HepG2 (cell line): ENCODE measurements at regions not wholly inside any gene's neighbourhood (a gene's known extent, or its start where the extent isn't known, plus 50 kb on each side); places are given as distances from the start of the nearest gene placed in this dataset.

Source experiments
- ATAC-seq: fragments of 200-7000 bp; cut with Tn5 transposase; 3 replicates; pipeline ENCODE4 v1.9.1; 2020; ENCODE audit warnings: mild to moderate bottlenecking, moderate library complexity
- BruUV-seq: library from RNA; stranded (reverse); fragments of 400-500 nt; replicated peaks from 2 replicates; lab custom pipeline; 2021; lab: Mats Ljungman, UMichigan
- CTCF ChIA-PET: fragments of 300-600 bp; formaldehyde crosslinking; extraction: SDS; loops from one replicate; lab custom pipeline; 2021; ENCODE audit warnings: low total read pairs, inconsistent platforms, low intra/inter-chr PET ratio; lab: Yijun Ruan, JAX
- POLR2A ChIA-PET: fragments of 350-600 bp; sonication (Branson Sonifier 250); formaldehyde crosslinking; loops from one replicate; lab custom pipeline; 2020; ENCODE audit warnings: antibody characterized with exemption, inconsistent platforms; lab: Yijun Ruan, JAX
- DNase-seq: peaks from one replicate; pipeline ENCODE4 v3.0.0-alpha.2; 2015; ENCODE audit warnings: low spot score
- FAIRE-seq: peaks from 3 replicates; lab custom pipeline; 2011; peaks lifted over from hg19 to GRCh38; lab: Jason Lieb, UNC
- H2AFZ ChIP-seq: one replicate; pipeline ENCODE4 v1.6.1; 2011; ENCODE audit warnings: low read length, inconsistent platforms
- H3K27ac ChIP-seq: fragments of 300-600 bp; 3 replicates; pipeline ENCODE4 v1.8.0; 2011; ENCODE audit warnings: mixed run types, mild to moderate bottlenecking, mixed read lengths, low read length, inconsistent platforms; ENCODE audit not compliant: insufficient read depth; ENCODE audit errors: extremely low read length
- H3K27me3 ChIP-seq, 2 experiments: fragments of 200-600 bp in 1 of 2; 2 replicates in 1 of 2; 3 replicates in 1 of 2; pipeline versions ENCODE4 v1.6.0 to v1.8.0; 2011; ENCODE audit warnings: low read length in 2 of 2, mild to moderate bottlenecking in 2 of 2, moderate library complexity in 2 of 2, inconsistent platforms in 1 of 2; ENCODE audit not compliant: insufficient read depth in 2 of 2, control insufficient read depth in 1 of 2
- H3K36me3 ChIP-seq, 2 experiments: fragments of 200-600 bp in 1 of 2; replicated peaks in 1 of 2; 2 replicates in 1 of 2; 3 replicates in 1 of 2; pipeline versions ENCODE4 v1.5.1 to v1.8.0; 2011; ENCODE audit warnings: low read length in 2 of 2, inconsistent platforms in 1 of 2; ENCODE audit not compliant: insufficient read depth in 2 of 2, control insufficient read depth in 1 of 2
- H3K4me1 ChIP-seq: 2 replicates; pipeline ENCODE4 v1.5.1; 2012; ENCODE audit warnings: low read length, inconsistent platforms; ENCODE audit not compliant: insufficient read depth
- H3K4me2 ChIP-seq: 2 replicates; pipeline ENCODE4 v1.6.0; 2011; ENCODE audit warnings: low read depth, low read length, inconsistent platforms
- H3K4me3 ChIP-seq, 3 experiments: fragments of 200-600 bp in 1 of 3; sonication (generic), shearing (Covaris generic) in 1 of 3; replicated peaks in 1 of 3; 2 replicates each; pipeline ENCODE4 v1.5.1; 2011 to 2016; ENCODE audit warnings: low read length in 3 of 3, inconsistent platforms in 2 of 3, low read depth in 2 of 3, mild to moderate bottlenecking in 2 of 3, control low read depth in 1 of 3, mixed read lengths in 1 of 3; ENCODE audit not compliant: insufficient read depth in 1 of 3
- H3K79me2 ChIP-seq: one replicate; pipeline ENCODE4 v1.6.1; 2011; ENCODE audit warnings: low read length, inconsistent platforms; ENCODE audit not compliant: insufficient read depth
- H3K9ac ChIP-seq: 2 replicates; pipeline ENCODE4 v1.6.0; 2011; ENCODE audit warnings: mild to moderate bottlenecking, low read depth, low read length, inconsistent platforms; ENCODE audit not compliant: insufficient read depth
- H3K9me3 ChIP-seq: 2 replicates; pipeline ENCODE4 v1.5.1; 2012; ENCODE audit warnings: mild to moderate bottlenecking, low read length
- H4K20me1 ChIP-seq: 2 replicates; pipeline ENCODE4 v1.6.0; 2011; ENCODE audit warnings: inconsistent platforms, mild to moderate bottlenecking, low read length, moderate library complexity; ENCODE audit not compliant: insufficient read depth
- ARNT ChIP-seq: fragments of 450-650 bp; IDR thresholded peaks from 2 replicates; pipeline ENCODE4 v1.6.1; 2017
- MEIS2 ChIP-seq: sonication (generic); formaldehyde crosslinking; IDR thresholded peaks from 2 replicates; pipeline ENCODE4 v1.9.0; 2021; ENCODE audit warnings: mild to moderate bottlenecking, missing genetic modification reagents
- NKX3-1 ChIP-seq: sonication (generic); formaldehyde crosslinking; IDR thresholded peaks from 2 replicates; pipeline ENCODE4 v1.5.0; 2020; ENCODE audit warnings: missing genetic modification reagents
- ZNF225 ChIP-seq: sonication (generic); formaldehyde crosslinking; IDR thresholded peaks from 2 replicates; pipeline ENCODE4 v1.4.0; 2020; ENCODE audit warnings: mild to moderate bottlenecking, missing genetic modification reagents
- ZNF235 ChIP-seq: sonication (generic); formaldehyde crosslinking; IDR thresholded peaks from 2 replicates; pipeline ENCODE4 v1.8.1; 2023; ENCODE audit warnings: mild to moderate bottlenecking, missing genetic modification reagents, borderline replicate concordance
- ZNF383 ChIP-seq: sonication (generic); formaldehyde crosslinking; IDR thresholded peaks from 2 replicates; pipeline ENCODE4 v1.4.0; 2020; ENCODE audit warnings: missing genetic modification reagents, mild to moderate bottlenecking, borderline replicate concordance
- ZNF670 ChIP-seq: sonication (generic); formaldehyde crosslinking; IDR thresholded peaks from 2 replicates; pipeline ENCODE4 v1.8.0; 2022; ENCODE audit warnings: mild to moderate bottlenecking, missing genetic modification reagents, borderline replicate concordance
- ZNF749 ChIP-seq: sonication (generic); formaldehyde crosslinking; IDR thresholded peaks from 2 replicates; pipeline ENCODE4 v1.8.0; 2022; ENCODE audit warnings: mild to moderate bottlenecking, missing genetic modification reagents, moderate library complexity, borderline replicate concordance
- ZSCAN22 ChIP-seq: sonication (generic); formaldehyde crosslinking; IDR thresholded peaks from 2 replicates; pipeline ENCODE4 v1.4.0; 2020; ENCODE audit warnings: mild to moderate bottlenecking, missing genetic modification reagents
- WGBS: methylation state at CpG from one replicate; pipeline ENCODE4 v1.1.6; 2017; ENCODE audit warnings: low lambda C conversion rate; 5-methylcytosine and 5-hydroxymethylcytosine counted together
- in situ Hi-C: cut with HindIII; loops from 2 replicates; pipeline ENCODE4 v1.10.0; 2017; ENCODE audit warnings: low pct_unique_long_range_greater_than_20kb; ENCODE audit not compliant: extremely low pct_ligation_motif_present
- intact Hi-C: fragments of 100-400 bp; cut with micrococcal nuclease; formaldehyde crosslinking; loops from one replicate; pipeline ENCODE4 v1.10.0; 2022; ENCODE audit not compliant: unreplicated experiment
- TF ChIP-seq, protein P1 (sequence below): sonication (generic); formaldehyde crosslinking; IDR thresholded peaks from 2 replicates; pipeline ENCODE4 v1.5.0; 2020; ENCODE audit warnings: mild to moderate bottlenecking, low read depth, missing genetic modification reagents, borderline replicate concordance
- TF ChIP-seq, protein P2 (sequence below): sonication (generic); formaldehyde crosslinking; IDR thresholded peaks from 2 replicates; pipeline ENCODE4 v1.4.0; 2020; ENCODE audit warnings: mild to moderate bottlenecking, missing genetic modification reagents
- TF ChIP-seq, protein P3 (sequence below): IDR thresholded peaks from 2 replicates; pipeline ENCODE4 v1.6.1; 2016; ENCODE audit warnings: control low read depth

DNA sequence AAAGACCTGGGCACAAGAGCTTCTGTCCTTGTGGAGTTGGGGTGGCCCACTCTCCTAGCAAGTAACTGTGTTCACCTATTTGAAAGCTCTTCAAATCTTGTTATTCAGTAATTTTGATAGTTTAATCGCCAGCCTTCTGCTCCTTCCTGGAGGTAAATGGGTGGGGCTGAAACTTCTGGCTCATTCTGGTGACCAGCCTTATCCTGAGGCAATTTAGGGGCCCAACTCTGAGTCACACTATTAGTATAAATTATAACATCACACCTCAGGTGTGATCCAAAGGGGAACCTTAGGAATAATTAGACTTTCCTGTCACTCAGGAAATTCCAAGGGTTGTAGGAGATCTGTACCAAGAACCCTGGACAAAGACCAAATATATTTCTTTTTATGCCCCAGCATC lies 255.8 kb upstream of the RGPD4 start:
- Histone ChIP-seq H4K20me1 (no peaks in the 10 kb centered on the region), H3K4me1 (no peaks in the 10 kb centered on the region), H3K27me3 (no peaks in the 10 kb centered on the region), H3K36me3 (no peaks in the 10 kb centered on the region), H3K4me3 (no peak overlapping the region), H3K9ac (no peak overlapping the region), H3K4me2 (no peak overlapping the region), H3K79me2 (no peaks in the 10 kb centered on the region), H3K9me3 (peaks cover 25% of the 10 kb centered on the region), H2AFZ (no peak overlapping the region), H3K27ac (no peak overlapping the region)
- TF ChIP-seq ZNF235 (CRISPR knock-in tag), result no peak
- TF ChIP-seq, protein P1, sequence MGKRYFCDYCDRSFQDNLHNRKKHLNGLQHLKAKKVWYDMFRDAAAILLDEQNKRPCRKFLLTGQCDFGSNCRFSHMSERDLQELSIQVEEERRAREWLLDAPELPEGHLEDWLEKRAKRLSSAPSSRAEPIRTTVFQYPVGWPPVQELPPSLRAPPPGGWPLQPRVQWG (CRISPR knock-in tag), result no peak
- TF ChIP-seq ZNF383 (CRISPR knock-in tag), result no peak
- TF ChIP-seq ZNF749 (CRISPR knock-in tag), result no peak
- TF ChIP-seq MEIS2 (CRISPR knock-in tag), result no peak
- no peak for TF ChIP-seq ARNT
- no peak for TF ChIP-seq ZSCAN22
- TF ChIP-seq ZNF225, result no peak
- TF ChIP-seq, protein P2, sequence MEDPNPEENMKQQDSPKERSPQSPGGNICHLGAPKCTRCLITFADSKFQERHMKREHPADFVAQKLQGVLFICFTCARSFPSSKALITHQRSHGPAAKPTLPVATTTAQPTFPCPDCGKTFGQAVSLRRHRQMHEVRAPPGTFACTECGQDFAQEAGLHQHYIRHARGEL, result no peak
- no peak for TF ChIP-seq ZNF670 (CRISPR knock-in tag)
- no peak for TF ChIP-seq NKX3-1
- TF ChIP-seq, protein P3, sequence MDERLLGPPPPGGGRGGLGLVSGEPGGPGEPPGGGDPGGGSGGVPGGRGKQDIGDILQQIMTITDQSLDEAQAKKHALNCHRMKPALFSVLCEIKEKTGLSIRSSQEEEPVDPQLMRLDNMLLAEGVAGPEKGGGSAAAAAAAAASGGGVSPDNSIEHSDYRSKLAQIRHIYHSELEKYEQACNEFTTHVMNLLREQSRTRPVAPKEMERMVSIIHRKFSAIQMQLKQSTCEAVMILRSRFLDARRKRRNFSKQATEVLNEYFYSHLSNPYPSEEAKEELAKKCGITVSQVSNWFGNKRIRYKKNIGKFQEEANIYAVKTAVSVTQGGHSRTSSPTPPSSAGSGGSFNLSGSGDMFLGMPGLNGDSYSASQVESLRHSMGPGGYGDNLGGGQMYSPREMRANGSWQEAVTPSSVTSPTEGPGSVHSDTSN (CRISPR knock-in tag), result no peak
- POLR2A ChIA-PET, result no interaction called here
- BruUV-seq, result no TSS peak
- no peak for DNase-seq
- intact Hi-C loops, result no loop called here
- WGBS, result 0% methylated on average over 1 of the region's 1 CpG
- ATAC-seq, result no peak
- in situ Hi-C loops, result no loop called here
- no peak for FAIRE-seq
- CTCF ChIA-PET, result no interaction called here
